Lower lobe of right lung (tissue), 2 donors: ENCODE measurements at regions not wholly inside any gene's neighbourhood (a gene's known extent, or its start where the extent isn't known, plus 50 kb on each side); places are given as distances from the start of the nearest gene placed in this dataset.

ENCODE experiments used
- ATAC-seq, 2 donors: fragments of 200-7000 bp; cut with Tn5 transposase; one replicate each; pipeline ENCODE4 v1.9.1; 2020 to 2022; ENCODE audit warnings: mild to moderate bottlenecking in 2 of 2, moderate library complexity in 2 of 2
- DNase-seq: peaks from one replicate; pipeline ENCODE4 v3.0.0-alpha.2; 2020
- H3K27ac ChIP-seq: fragments of 200-600 bp; one replicate; pipeline ENCODE4 v1.8.0; 2022
- H3K27me3 ChIP-seq: fragments of 200-600 bp; one replicate; pipeline ENCODE4 v1.8.0; 2022; ENCODE audit warnings: low read depth
- H3K36me3 ChIP-seq: fragments of 200-600 bp; one replicate; pipeline ENCODE4 v1.8.0; 2022; ENCODE audit warnings: mild to moderate bottlenecking
- H3K4me1 ChIP-seq: fragments of 200-600 bp; one replicate; pipeline ENCODE4 v1.8.0; 2022
- H3K4me3 ChIP-seq: fragments of 200-600 bp; one replicate; pipeline ENCODE4 v1.8.0; 2022; ENCODE audit warnings: mild to moderate bottlenecking
- H3K9me3 ChIP-seq: fragments of 200-600 bp; one replicate; pipeline ENCODE4 v1.8.0; 2022
- intact Hi-C: fragments of 100-400 bp; cut with DNase I; formaldehyde crosslinking; loops from one replicate; pipeline ENCODE4 v1.11.0; 2022
- TF ChIP-seq, protein P1 (sequence below): fragments of 200-600 bp; IDR thresholded peaks from one replicate; pipeline ENCODE4 v1.8.0; 2022; ENCODE audit warnings: antibody characterized with exemption, mild to moderate bottlenecking
- donor health status: DM: no; HTN: yes; CAD: no; lungs with severe emphysema.

DNA sequence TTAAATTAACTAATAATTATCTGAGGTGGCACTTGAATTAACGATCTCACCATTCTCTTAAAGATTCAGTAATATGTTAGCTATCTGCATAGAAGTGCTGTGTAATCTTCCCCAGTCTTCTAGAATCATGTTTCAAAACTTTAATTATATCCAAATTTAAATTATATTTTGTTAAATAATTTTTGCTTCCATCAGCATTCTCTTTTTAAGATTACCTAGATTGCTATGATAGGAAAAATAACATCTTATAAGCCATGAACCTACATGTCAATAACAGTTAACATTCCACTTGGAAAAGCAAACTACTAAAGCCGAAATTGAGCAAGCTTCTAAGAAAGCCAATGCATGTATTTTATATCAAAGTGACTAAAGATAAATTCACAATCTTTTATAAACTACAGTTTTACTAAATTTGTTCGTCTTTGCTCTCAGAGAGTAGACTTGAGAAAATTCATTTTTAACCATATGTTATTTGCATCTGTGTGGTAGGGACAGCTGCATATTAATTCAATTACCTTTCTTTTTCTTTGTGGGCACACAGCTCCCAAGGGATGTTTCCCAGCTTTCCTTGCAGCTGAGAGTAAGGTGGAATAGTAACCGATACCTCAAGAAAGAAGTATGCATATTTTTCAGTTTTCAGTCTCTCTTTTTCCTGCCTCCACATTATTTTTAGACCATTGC is 105.4 kb upstream of the ABCB5 start:
- Histone ChIP-seq H3K27me3 (no peaks in the 10 kb centered on the region), H3K4me1 (no peaks in the 10 kb centered on the region), H3K4me3 (no peak overlapping the region), H3K27ac (no peak overlapping the region), H3K36me3 (no peaks in the 10 kb centered on the region), H3K9me3 (no peaks in the 10 kb centered on the region)
- intact Hi-C loops, result no loop called here
- DNase-seq, result no peak
- TF ChIP-seq, protein P1, sequence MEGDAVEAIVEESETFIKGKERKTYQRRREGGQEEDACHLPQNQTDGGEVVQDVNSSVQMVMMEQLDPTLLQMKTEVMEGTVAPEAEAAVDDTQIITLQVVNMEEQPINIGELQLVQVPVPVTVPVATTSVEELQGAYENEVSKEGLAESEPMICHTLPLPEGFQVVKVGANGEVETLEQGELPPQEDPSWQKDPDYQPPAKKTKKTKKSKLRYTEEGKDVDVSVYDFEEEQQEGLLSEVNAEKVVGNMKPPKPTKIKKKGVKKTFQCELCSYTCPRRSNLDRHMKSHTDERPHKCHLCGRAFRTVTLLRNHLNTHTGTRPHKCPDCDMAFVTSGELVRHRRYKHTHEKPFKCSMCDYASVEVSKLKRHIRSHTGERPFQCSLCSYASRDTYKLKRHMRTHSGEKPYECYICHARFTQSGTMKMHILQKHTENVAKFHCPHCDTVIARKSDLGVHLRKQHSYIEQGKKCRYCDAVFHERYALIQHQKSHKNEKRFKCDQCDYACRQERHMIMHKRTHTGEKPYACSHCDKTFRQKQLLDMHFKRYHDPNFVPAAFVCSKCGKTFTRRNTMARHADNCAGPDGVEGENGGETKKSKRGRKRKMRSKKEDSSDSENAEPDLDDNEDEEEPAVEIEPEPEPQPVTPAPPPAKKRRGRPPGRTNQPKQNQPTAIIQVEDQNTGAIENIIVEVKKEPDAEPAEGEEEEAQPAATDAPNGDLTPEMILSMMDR, result no peak
- no peak for ATAC-seq

GRCh38 chr7:20510573-20510900 is 104.9 kb upstream of the ABCB5 start:
- DNase-seq (no peak), ATAC-seq (no peak)
- no peaks in the 10 kb centered on the region for H3K36me3 ChIP-seq
- H3K27me3 ChIP-seq, result no peaks in the 10 kb centered on the region
- TF ChIP-seq, protein P1, result no peak
- no peaks in the 10 kb centered on the region for H3K4me1 ChIP-seq
- intact Hi-C loops, result no loop called here
- H3K9me3 ChIP-seq, result no peaks in the 10 kb centered on the region
- no peak overlapping the region for H3K4me3 ChIP-seq
- no peak overlapping the region for H3K27ac ChIP-seq

- no peaks in the 10 kb centered on the region for H3K27me3 ChIP-seq
- TF ChIP-seq, protein P1, result no peak
- ATAC-seq (no peak), DNase-seq (no peak)
- no peak overlapping the region for H3K27ac ChIP-seq
- intact Hi-C loops, result no loop called here
- no peaks in the 10 kb centered on the region for H3K36me3 ChIP-seq
- H3K4me1 ChIP-seq, result no peaks in the 10 kb centered on the region
- H3K4me3 ChIP-seq, result no peak overlapping the region
- H3K9me3 ChIP-seq, result no peaks in the 10 kb centered on the region
These were observed 102.1 kb upstream of the ABCB5 start for GRCh38 chr7:20513341-20513740.

DNA sequence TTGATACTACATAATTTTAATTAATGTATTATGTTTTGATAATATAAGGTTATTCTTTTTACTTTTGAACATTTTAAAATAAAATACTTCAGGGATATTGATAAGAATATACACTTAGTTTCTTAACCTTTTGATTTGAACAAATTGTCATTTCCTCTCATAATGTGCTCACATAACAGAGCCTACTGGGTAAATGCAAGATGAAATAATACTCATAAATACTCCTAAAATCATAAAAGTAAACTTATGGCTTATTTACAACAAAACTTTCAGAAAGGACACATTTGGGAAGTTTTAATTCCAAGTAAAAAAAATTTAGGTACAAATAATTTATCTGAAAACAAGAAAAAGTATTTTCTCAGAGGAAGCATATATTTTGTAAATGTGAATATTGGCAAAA is 101.6 kb upstream of the ABCB5 start:
- intact Hi-C loops, result no loop called here
- Histone ChIP-seq H3K9me3 (no peaks in the 10 kb centered on the region), H3K4me1 (no peaks in the 10 kb centered on the region), H3K36me3 (no peaks in the 10 kb centered on the region), H3K27me3 (no peaks in the 10 kb centered on the region), H3K27ac (no peak overlapping the region), H3K4me3 (no peak overlapping the region)
- ATAC-seq (no peak), DNase-seq (no peak)
- TF ChIP-seq, protein P1, result no peak

- H3K4me3 ChIP-seq, result no peak overlapping the region
- TF ChIP-seq, protein P1, result no peak
- no peak for DNase-seq
- no peaks in the 10 kb centered on the region for H3K36me3 ChIP-seq
- no peak overlapping the region for H3K27ac ChIP-seq
- intact Hi-C loops, result no loop called here
- no peaks in the 10 kb centered on the region for H3K4me1 ChIP-seq
- H3K27me3 ChIP-seq, result no peaks in the 10 kb centered on the region
- H3K9me3 ChIP-seq, result no peaks in the 10 kb centered on the region
- ATAC-seq, result no peak
These were observed 101.1 kb upstream of the ABCB5 start for GRCh38 chr7:20514364-20514763.

- TF ChIP-seq, protein P1, result no peak
- H3K4me1 ChIP-seq, result no peaks in the 10 kb centered on the region
- no peaks in the 10 kb centered on the region for H3K36me3 ChIP-seq
- DNase-seq, result no peak
- no peak overlapping the region for H3K4me3 ChIP-seq
- no peaks in the 10 kb centered on the region for H3K9me3 ChIP-seq
- intact Hi-C loops, result no loop called here
- H3K27ac ChIP-seq, result no peak overlapping the region
- no peak for ATAC-seq
- no peaks in the 10 kb centered on the region for H3K27me3 ChIP-seq
These were observed 95.8 kb upstream of the ABCB5 start for GRCh38 chr7:20519645-20520044.
